ENCODE measurements at regions not wholly inside any gene's neighbourhood (a gene's known extent, or its start where the extent isn't known, plus 50 kb on each side); places are given as distances from the start of the nearest gene placed in this dataset.
"Not testable (repeated sequence)": the region's sequence is repeated elsewhere in the genome, so short reads cannot be mapped to it uniquely, and the experiment has no call there.

DNA sequence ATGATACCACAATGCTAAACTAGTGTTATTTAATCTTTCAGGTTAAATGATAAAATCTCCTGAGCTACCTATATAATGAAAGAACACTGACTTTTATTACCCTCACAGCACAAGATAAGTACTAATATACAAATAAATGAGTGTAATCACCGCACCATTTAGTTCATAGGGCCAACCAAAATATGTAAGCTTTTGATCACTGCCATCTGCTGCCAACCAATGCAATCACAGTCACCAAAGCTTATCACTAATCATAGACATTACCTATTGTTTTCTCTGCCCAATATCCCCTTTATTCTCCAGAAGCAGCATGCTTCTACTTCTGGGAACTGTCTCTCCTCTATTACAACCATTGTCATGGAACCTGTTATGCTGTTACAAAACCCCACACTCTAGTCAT lies 151.6 kb upstream of the LRATD1 start:
- no peak for DNase-seq (ENCODE audit: low read depth, low spot score)
- TF ChIP-seq YY1 (IDR thresholded peaks at IDR 0.05; ENCODE audit: insufficient read depth, insufficient read length) (no peak), ZNF274 (IDR thresholded peaks at IDR 0.05; ENCODE audit: low read depth, low read length) (no peak), SUZ12 (IDR thresholded peaks at IDR 0.05; ENCODE audit: extremely low read depth, insufficient read depth, insufficient read length) (no peak)
- Histone ChIP-seq H3K36me3 (ENCODE audit: insufficient read depth, insufficient read length, low read length) (no peaks in the 10 kb centered on the region), H3K4me1 (ENCODE audit: insufficient read depth, insufficient read length) (no peaks in the 10 kb centered on the region), H3K9me3 (ENCODE audit: insufficient read depth, low read length) (no peaks in the 10 kb centered on the region), H3K27me3 (ENCODE audit: insufficient read depth, insufficient read length) (no peaks in the 10 kb centered on the region), H3K4me3 (ENCODE audit: insufficient read length, low read depth) (no peak overlapping the region), H3K9ac (ENCODE audit: insufficient read length, low read depth) (no peak overlapping the region)

DNA sequence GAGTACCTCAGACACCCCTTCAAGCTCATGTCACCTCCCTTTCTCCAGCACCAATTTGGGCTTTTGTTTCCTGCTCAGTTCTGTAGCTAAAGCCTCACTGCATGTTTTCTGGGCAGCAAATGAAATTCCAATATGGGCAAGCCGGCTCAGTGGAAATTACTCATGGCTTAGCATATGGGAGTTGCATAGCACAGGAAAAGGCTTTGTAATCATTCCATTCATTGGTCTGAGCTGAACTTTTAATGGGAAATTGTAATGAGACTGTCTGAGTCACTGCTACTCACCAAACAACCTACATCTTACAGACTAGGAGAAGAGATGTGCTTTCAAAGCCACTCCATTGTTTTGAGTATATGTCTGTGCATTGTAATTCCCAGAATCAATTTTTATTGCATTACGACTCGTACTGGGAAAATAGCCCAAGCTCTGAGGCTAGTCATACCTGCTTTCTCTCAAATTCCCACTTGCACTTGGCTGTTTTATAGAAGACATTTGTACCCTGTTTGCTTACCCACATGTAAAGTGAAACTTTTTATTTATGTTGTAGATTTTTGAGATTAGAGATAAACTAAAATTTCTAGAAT lies 139.5 kb upstream of the LRATD1 start:
- no peak for TF ChIP-seq ZNF274 (IDR thresholded peaks at IDR 0.05; ENCODE audit: low read depth, low read length)
- TF ChIP-seq YY1 (IDR thresholded peaks at IDR 0.05; ENCODE audit: insufficient read depth, insufficient read length), result no peak
- TF ChIP-seq SUZ12 (IDR thresholded peaks at IDR 0.05; ENCODE audit: extremely low read depth, insufficient read depth, insufficient read length), result no peak
- H3K4me1 ChIP-seq (ENCODE audit: insufficient read depth, insufficient read length), result no peaks in the 10 kb centered on the region
- H3K4me3 ChIP-seq (ENCODE audit: insufficient read length, low read depth), result no peak overlapping the region

DNA sequence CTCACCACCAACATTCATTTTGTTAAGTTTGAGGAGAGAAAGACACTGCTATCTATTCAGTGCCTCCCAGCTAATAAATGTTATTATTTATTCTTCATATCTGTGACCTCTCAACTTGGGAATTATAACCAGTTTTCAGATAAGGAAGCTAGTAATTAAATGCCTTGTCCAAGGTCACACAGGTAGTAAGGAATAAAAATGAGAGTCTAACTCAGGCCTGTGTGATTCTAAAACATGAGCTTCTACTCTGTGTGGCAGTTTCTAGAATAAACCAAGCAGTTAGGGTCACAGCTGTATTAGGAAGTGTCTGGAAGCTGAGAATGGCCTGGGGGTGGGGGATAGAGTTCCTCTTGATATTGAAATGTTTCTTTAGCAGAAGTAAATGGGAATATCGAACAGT lies 137.8 kb upstream of the LRATD1 start:
- H3K9me3 ChIP-seq (ENCODE audit: insufficient read depth, low read length), result no peaks in the 10 kb centered on the region
- no peak overlapping the region for H3K4me3 ChIP-seq (ENCODE audit: insufficient read length, low read depth)
- no peaks in the 10 kb centered on the region for H3K36me3 ChIP-seq (ENCODE audit: insufficient read depth, insufficient read length, low read length)
- no peaks in the 10 kb centered on the region for H3K27me3 ChIP-seq (ENCODE audit: insufficient read depth, insufficient read length)
- no peak for DNase-seq (ENCODE audit: low read depth, low spot score)
- TF ChIP-seq SUZ12 (IDR thresholded peaks at IDR 0.05; ENCODE audit: extremely low read depth, insufficient read depth, insufficient read length), result no peak
- TF ChIP-seq ZNF274 (IDR thresholded peaks at IDR 0.05; ENCODE audit: low read depth, low read length), result no peak
- TF ChIP-seq YY1 (IDR thresholded peaks at IDR 0.05; ENCODE audit: insufficient read depth, insufficient read length), result no peak
- H3K9ac ChIP-seq (ENCODE audit: insufficient read length, low read depth), result no peak overlapping the region
- no peaks in the 10 kb centered on the region for H3K4me1 ChIP-seq (ENCODE audit: insufficient read depth, insufficient read length)

More for the DNA sequence above, 139.5 kb upstream of the LRATD1 start:
- Histone ChIP-seq H3K27me3 (ENCODE audit: insufficient read depth, insufficient read length) (no peaks in the 10 kb centered on the region), H3K9ac (ENCODE audit: insufficient read length, low read depth) (no peak overlapping the region), H3K9me3 (ENCODE audit: insufficient read depth, low read length) (no peaks in the 10 kb centered on the region), H3K36me3 (ENCODE audit: insufficient read depth, insufficient read length, low read length) (no peaks in the 10 kb centered on the region)
- DNase-seq (ENCODE audit: low read depth, low spot score), result no peak

DNA sequence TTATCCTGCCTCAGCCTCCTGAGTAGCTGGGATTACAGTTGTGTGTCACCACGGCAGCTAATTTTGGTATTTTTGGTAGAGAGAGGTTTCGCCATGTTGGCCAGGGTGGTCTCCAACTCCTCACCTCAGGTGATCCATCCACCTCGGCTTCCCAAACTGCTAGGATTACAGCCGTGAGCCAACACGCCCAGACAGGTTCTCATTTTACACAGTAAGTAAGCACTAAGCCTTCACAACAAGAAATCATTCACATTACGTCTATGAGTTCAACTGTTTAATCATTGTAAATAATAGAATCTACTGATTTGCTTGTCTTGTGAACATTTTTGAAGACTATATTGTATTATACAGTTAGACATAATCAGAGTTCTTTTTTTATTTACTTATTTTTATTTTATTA lies 131.5 kb upstream of the LRATD1 start:
- Histone ChIP-seq H3K4me1 (ENCODE audit: insufficient read depth, insufficient read length) (no peaks in the 10 kb centered on the region), H3K27me3 (ENCODE audit: insufficient read depth, insufficient read length) (no peaks in the 10 kb centered on the region)

DNA sequence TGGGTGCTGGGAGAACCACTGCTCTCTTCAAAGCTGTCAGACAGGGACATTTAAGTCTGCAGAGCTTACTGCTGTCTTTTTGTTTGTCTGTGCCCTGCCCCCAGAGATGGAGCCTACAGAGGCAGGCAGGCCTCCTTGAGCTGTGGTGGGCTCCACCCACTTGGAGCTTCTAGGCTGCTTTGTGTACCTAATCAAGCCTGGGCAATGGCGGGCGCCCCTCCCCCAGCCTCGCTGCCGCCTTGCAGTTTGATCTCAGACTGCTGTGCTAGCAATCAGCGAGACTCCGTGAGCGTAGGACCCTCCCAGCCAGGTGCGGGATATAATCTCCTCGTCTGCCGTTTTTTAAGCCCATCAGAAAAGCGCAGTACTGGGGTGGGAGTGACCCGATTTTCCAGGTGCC lies 125.6 kb upstream of the LRATD1 start:
- not testable (repeated sequence) for H3K4me3 ChIP-seq (ENCODE audit: insufficient read length, low read depth); H3K9ac ChIP-seq (ENCODE audit: insufficient read length, low read depth); DNase-seq (ENCODE audit: low read depth, low spot score); H3K4me1 ChIP-seq (ENCODE audit: insufficient read depth, insufficient read length); H3K36me3 ChIP-seq (ENCODE audit: insufficient read depth, insufficient read length, low read length); H3K27me3 ChIP-seq (ENCODE audit: insufficient read depth, insufficient read length); H3K9me3 ChIP-seq (ENCODE audit: insufficient read depth, low read length)

More for the DNA sequence above, 131.5 kb upstream of the LRATD1 start:
- Histone ChIP-seq H3K4me3 (ENCODE audit: insufficient read length, low read depth) (no peak overlapping the region), H3K36me3 (ENCODE audit: insufficient read depth, insufficient read length, low read length) (no peaks in the 10 kb centered on the region), H3K9me3 (ENCODE audit: insufficient read depth, low read length) (no peaks in the 10 kb centered on the region), H3K9ac (ENCODE audit: insufficient read length, low read depth) (no peak overlapping the region)
- no peak for DNase-seq (ENCODE audit: low read depth, low spot score)
- TF ChIP-seq YY1 (IDR thresholded peaks at IDR 0.05; ENCODE audit: insufficient read depth, insufficient read length) (no peak), ZNF274 (IDR thresholded peaks at IDR 0.05; ENCODE audit: low read depth, low read length) (no peak)

DNA sequence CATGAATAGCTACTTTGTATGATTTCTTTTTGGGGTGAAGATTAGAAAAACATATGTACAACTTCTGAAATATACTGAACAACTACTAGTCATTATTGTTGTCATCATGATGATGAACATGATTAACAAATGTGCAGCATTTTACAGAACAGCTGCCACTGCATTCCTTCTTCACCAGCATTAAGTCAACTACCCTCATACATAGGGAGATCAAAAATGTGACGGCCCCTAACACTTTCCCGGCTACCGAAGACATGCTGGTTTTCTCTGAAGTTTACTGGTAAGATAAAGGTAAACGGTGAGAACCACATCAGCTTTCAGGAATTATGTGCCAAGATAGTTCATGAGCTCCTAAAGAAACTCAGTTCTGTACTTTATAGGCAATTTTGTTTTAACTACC lies 121.0 kb upstream of the LRATD1 start:
- peaks cover 9% of the 10 kb centered on the region for H3K9me3 ChIP-seq (ENCODE audit: insufficient read depth, low read length)
- no peak overlapping the region for H3K9ac ChIP-seq (ENCODE audit: insufficient read length, low read depth)
- H3K4me1 ChIP-seq (ENCODE audit: insufficient read depth, insufficient read length), result no peaks in the 10 kb centered on the region
- H3K27me3 ChIP-seq (ENCODE audit: insufficient read depth, insufficient read length), result no peaks in the 10 kb centered on the region
- DNase-seq (ENCODE audit: low read depth, low spot score), result no peak
- TF ChIP-seq SUZ12 (IDR thresholded peaks at IDR 0.05; ENCODE audit: extremely low read depth, insufficient read depth, insufficient read length) (no peak), ZNF274 (IDR thresholded peaks at IDR 0.05; ENCODE audit: low read depth, low read length) (no peak), YY1 (IDR thresholded peaks at IDR 0.05; ENCODE audit: insufficient read depth, insufficient read length) (no peak)
- no peaks in the 10 kb centered on the region for H3K36me3 ChIP-seq (ENCODE audit: insufficient read depth, insufficient read length, low read length)
- no peak overlapping the region for H3K4me3 ChIP-seq (ENCODE audit: insufficient read length, low read depth)

DNA sequence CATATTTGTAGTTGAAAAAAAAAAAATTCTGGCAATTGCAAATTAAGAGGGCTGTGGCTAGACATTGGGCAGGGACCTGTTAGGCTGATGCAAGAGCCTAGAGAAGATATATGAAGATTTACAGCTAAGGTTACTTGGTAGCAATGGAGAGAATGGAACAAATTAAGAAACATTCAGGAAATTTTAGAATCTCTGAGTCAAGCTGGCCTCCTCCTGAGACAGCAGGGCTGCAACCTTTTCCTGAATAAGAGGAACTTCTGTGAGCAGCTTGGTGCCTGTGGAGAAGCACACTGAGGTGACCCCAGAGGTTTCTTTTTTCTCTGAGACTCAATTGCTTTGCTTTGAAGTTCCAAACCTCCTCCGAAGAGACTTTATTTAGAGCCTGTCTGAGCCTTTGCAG lies 118.6 kb upstream of the LRATD1 start:
- Histone ChIP-seq H3K4me1 (ENCODE audit: insufficient read depth, insufficient read length) (no peaks in the 10 kb centered on the region), H3K27me3 (ENCODE audit: insufficient read depth, insufficient read length) (no peaks in the 10 kb centered on the region), H3K9ac (ENCODE audit: insufficient read length, low read depth) (no peak overlapping the region), H3K4me3 (ENCODE audit: insufficient read length, low read depth) (no peak overlapping the region), H3K36me3 (ENCODE audit: insufficient read depth, insufficient read length, low read length) (no peaks in the 10 kb centered on the region), H3K9me3 (ENCODE audit: insufficient read depth, low read length) (no peaks in the 10 kb centered on the region; the same call in 1 of the 2 replicates)
- TF ChIP-seq YY1 (IDR thresholded peaks at IDR 0.05; ENCODE audit: insufficient read depth, insufficient read length) (no peak), ZNF274 (IDR thresholded peaks at IDR 0.05; ENCODE audit: low read depth, low read length) (no peak), SUZ12 (IDR thresholded peaks at IDR 0.05; ENCODE audit: extremely low read depth, insufficient read depth, insufficient read length) (no peak)
- no peak for DNase-seq (ENCODE audit: low read depth, low spot score)

DNA sequence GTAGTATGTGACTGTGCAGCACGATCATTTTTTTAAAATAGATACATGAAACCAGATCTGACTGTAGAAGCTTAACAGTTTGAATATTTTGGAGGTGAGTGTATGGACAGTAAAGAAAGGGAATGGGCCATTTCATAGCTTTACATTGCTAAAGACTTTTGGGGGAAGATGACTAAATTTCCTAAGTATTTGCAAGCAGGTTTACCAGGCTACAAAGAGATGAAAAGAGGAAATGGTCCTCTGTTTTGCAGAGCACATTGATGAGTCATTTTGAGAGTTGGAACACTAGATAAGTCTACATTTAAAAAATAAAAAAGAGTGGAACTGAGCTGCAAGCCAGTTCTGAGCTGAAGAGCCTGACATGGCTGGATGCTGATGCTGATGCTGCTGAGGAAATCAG lies 115.7 kb upstream of the LRATD1 start:
- Histone ChIP-seq H3K4me3 (ENCODE audit: insufficient read length, low read depth) (no peak overlapping the region), H3K27me3 (ENCODE audit: insufficient read depth, insufficient read length) (no peaks in the 10 kb centered on the region), H3K9ac (ENCODE audit: insufficient read length, low read depth) (no peak overlapping the region), H3K9me3 (ENCODE audit: insufficient read depth, low read length) (no peaks in the 10 kb centered on the region), H3K4me1 (ENCODE audit: insufficient read depth, insufficient read length) (no peaks in the 10 kb centered on the region), H3K36me3 (ENCODE audit: insufficient read depth, insufficient read length, low read length) (no peaks in the 10 kb centered on the region)
- no peak for DNase-seq (ENCODE audit: low read depth, low spot score)
- TF ChIP-seq YY1 (IDR thresholded peaks at IDR 0.05; ENCODE audit: insufficient read depth, insufficient read length) (no peak), ZNF274 (IDR thresholded peaks at IDR 0.05; ENCODE audit: low read depth, low read length) (no peak), SUZ12 (IDR thresholded peaks at IDR 0.05; ENCODE audit: extremely low read depth, insufficient read depth, insufficient read length) (no peak)

Data from NT2/D1 (cell line).